ENCODE measurements at regions not wholly inside any gene's neighbourhood (a gene's known extent, or its start where the extent isn't known, plus 50 kb on each side); places are given as distances from the start of the nearest gene placed in this dataset.

- no peak for TF ChIP-seq CTCF (IDR thresholded peaks at IDR 0.05; ENCODE audit: unreplicated experiment)
Observed at GRCh38 chr20:12223057-12223456, 305.4 kb downstream of the BTBD3 start.

GRCh38 chr20:12225898-12226297, 308.2 kb downstream of the BTBD3 start:
- peaks cover 6% of the 10 kb centered on the region for H3K9me3 Mint-ChIP-seq (ENCODE audit: low read depth)
- H3K4me3 Mint-ChIP-seq (ENCODE audit: low read depth), result no peak overlapping the region
- H3K4me1 Mint-ChIP-seq (ENCODE audit: low read depth), result no peaks in the 10 kb centered on the region
- no peak overlapping the region for H3K27ac Mint-ChIP-seq
- DNase-seq (ENCODE audit: low spot score, unreplicated experiment), result no peak
- no peaks in the 10 kb centered on the region for H3K27me3 Mint-ChIP-seq
- no peaks in the 10 kb centered on the region for H3K36me3 Mint-ChIP-seq (ENCODE audit: insufficient read depth)
- TF ChIP-seq CTCF (IDR thresholded peaks at IDR 0.05; ENCODE audit: unreplicated experiment), result no peak

More at GRCh38 chr20:12223057-12223456, 305.4 kb downstream of the BTBD3 start:
- Mint-ChIP-seq H3K4me1 (ENCODE audit: low read depth) (peaks cover 1% of the 10 kb centered on the region), H3K4me3 (ENCODE audit: low read depth) (no peak overlapping the region), H3K9me3 (ENCODE audit: low read depth) (peaks cover 7% of the 10 kb centered on the region), H3K27me3 (no peaks in the 10 kb centered on the region), H3K36me3 (ENCODE audit: insufficient read depth) (no peaks in the 10 kb centered on the region), H3K27ac (no peak overlapping the region)
- no peak for DNase-seq (ENCODE audit: low spot score, unreplicated experiment)

- TF ChIP-seq CTCF (IDR thresholded peaks at IDR 0.05; ENCODE audit: unreplicated experiment), result no peak
- no peaks in the 10 kb centered on the region for H3K27me3 Mint-ChIP-seq
Observed at GRCh38 chr20:12229891-12230290, 312.2 kb downstream of the BTBD3 start.

GRCh38 chr20:12237772-12238171, 320.1 kb downstream of the BTBD3 start:
- no peak overlapping the region for H3K27ac Mint-ChIP-seq
- peaks cover 4% of the 10 kb centered on the region for H3K4me1 Mint-ChIP-seq (ENCODE audit: low read depth)
- DNase-seq (ENCODE audit: low spot score, unreplicated experiment), result no peak
- H3K9me3 Mint-ChIP-seq (ENCODE audit: low read depth), result no peaks in the 10 kb centered on the region
- TF ChIP-seq CTCF (IDR thresholded peaks at IDR 0.05; ENCODE audit: unreplicated experiment), result no peak
- no peak overlapping the region for H3K4me3 Mint-ChIP-seq (ENCODE audit: low read depth)
- H3K27me3 Mint-ChIP-seq, result no peaks in the 10 kb centered on the region
- no peaks in the 10 kb centered on the region for H3K36me3 Mint-ChIP-seq (ENCODE audit: insufficient read depth)

More at GRCh38 chr20:12229891-12230290, 312.2 kb downstream of the BTBD3 start:
- Mint-ChIP-seq H3K9me3 (ENCODE audit: low read depth) (no peaks in the 10 kb centered on the region), H3K4me3 (ENCODE audit: low read depth) (no peak overlapping the region), H3K27ac (no peak overlapping the region), H3K4me1 (ENCODE audit: low read depth) (no peaks in the 10 kb centered on the region), H3K36me3 (ENCODE audit: insufficient read depth) (no peaks in the 10 kb centered on the region)
- no peak for DNase-seq (ENCODE audit: low spot score, unreplicated experiment)

- Mint-ChIP-seq H3K4me3 (ENCODE audit: low read depth) (no peak overlapping the region), H3K4me1 (ENCODE audit: low read depth) (peaks cover 4% of the 10 kb centered on the region), H3K9me3 (ENCODE audit: low read depth) (no peaks in the 10 kb centered on the region), H3K27ac (no peak overlapping the region), H3K36me3 (ENCODE audit: insufficient read depth) (no peaks in the 10 kb centered on the region), H3K27me3 (no peaks in the 10 kb centered on the region)
- no peak for DNase-seq (ENCODE audit: low spot score, unreplicated experiment)
- TF ChIP-seq CTCF (IDR thresholded peaks at IDR 0.05; ENCODE audit: unreplicated experiment), result no peak
Observed at GRCh38 chr20:12241065-12241464, 323.4 kb downstream of the BTBD3 start.

All from progenitor cell of endocrine pancreas (in vitro differentiated cells).